ENCODE measurements at regions not wholly inside any gene's neighbourhood (a gene's known extent, or its start where the extent isn't known, plus 50 kb on each side); places are given as distances from the start of the nearest gene placed in this dataset.

- in situ Hi-C loops (cut with HindIII; ENCODE audit: low sequenced_read_pairs), result no loop called here
- no peak for TF ChIP-seq CTCF (IDR thresholded peaks at IDR 0.05; ENCODE audit: low read depth, low read length)
- DNase-seq (ENCODE audit: low read depth, low spot score), result no peak
- H3K4me3 ChIP-seq (ENCODE audit: low read depth, low read length), result no peak overlapping the region
Measured at GRCh38 chr7:21146642-21147423, 281.1 kb upstream of the SP4 start.

- in situ Hi-C loops (cut with HindIII; ENCODE audit: low sequenced_read_pairs), result no loop called here
- DNase-seq (ENCODE audit: low read depth, low spot score), result no peak
- H3K4me3 ChIP-seq (ENCODE audit: low read depth, low read length), result no peak overlapping the region
- TF ChIP-seq CTCF (IDR thresholded peaks at IDR 0.05; ENCODE audit: low read depth, low read length), result no peak
Measured at GRCh38 chr7:21149809-21150208, 278.1 kb upstream of the SP4 start.

DNA sequence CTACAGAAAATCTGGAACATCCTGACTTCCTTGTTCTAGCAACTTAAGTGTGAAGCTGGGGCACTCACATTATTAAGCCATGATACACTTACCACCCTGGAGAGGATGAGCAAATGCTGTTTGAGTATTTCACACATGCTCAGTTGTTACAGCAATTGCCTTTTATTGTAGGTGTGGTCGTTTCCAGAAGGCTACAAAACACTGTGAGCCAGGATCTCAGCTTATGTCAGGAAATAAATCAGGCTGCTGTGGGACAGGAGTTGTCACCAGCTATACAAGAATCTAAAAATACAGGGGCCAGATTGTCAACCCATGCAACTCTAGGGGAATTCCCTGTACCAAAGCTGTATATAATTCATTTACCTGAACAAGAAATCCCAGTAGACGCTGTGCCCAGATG lies 273.3 kb upstream of the SP4 start:
- TF ChIP-seq CTCF (IDR thresholded peaks at IDR 0.05; ENCODE audit: low read depth, low read length), result no peak
- in situ Hi-C loops (cut with HindIII; ENCODE audit: low sequenced_read_pairs), result no loop called here
- DNase-seq (ENCODE audit: low read depth, low spot score), result no peak
- no peak overlapping the region for H3K4me3 ChIP-seq (ENCODE audit: low read depth, low read length)

- no peak overlapping the region for H3K4me3 ChIP-seq (ENCODE audit: low read depth, low read length)
- no peak for TF ChIP-seq CTCF (IDR thresholded peaks at IDR 0.05; ENCODE audit: low read depth, low read length)
- in situ Hi-C loops (cut with HindIII; ENCODE audit: low sequenced_read_pairs), result no loop called here
- no peak for DNase-seq (ENCODE audit: low read depth, low spot score)
Measured at GRCh38 chr7:21159506-21159905, 268.4 kb upstream of the SP4 start.

GRCh38 chr7:21160401-21160800 lies 267.5 kb upstream of the SP4 start:
- no peak overlapping the region for H3K4me3 ChIP-seq (ENCODE audit: low read depth, low read length)
- no peak for DNase-seq (ENCODE audit: low read depth, low spot score)
- TF ChIP-seq CTCF (IDR thresholded peaks at IDR 0.05; ENCODE audit: low read depth, low read length), result no peak
- in situ Hi-C loops (cut with HindIII; ENCODE audit: low sequenced_read_pairs), result no loop called here

DNA sequence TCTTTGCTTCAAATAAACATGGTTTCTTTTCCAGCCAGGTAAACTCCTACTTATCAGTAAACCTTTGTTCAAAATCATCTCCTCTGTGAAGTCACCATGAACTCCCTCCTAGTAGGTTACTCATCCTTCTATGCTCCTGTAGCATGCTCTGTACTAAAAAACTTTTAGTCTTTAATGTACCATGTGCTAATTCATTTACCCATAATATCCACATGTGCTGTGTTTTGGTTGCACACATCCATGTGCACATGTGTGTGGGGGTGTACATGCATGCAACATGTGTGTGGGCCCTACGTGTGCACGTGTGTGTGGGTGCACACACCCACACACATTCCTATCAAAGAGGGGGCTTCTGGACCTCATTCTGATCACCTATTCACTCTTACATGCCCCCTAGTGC lies 259.9 kb upstream of the SP4 start:
- no peak for TF ChIP-seq CTCF (IDR thresholded peaks at IDR 0.05; ENCODE audit: low read depth, low read length)
- H3K4me3 ChIP-seq (ENCODE audit: low read depth, low read length), result no peak overlapping the region
- in situ Hi-C loops (cut with HindIII; ENCODE audit: low sequenced_read_pairs), result no loop called here
- DNase-seq (ENCODE audit: low read depth, low spot score), result no peak

All from astrocyte of the spinal cord (primary cell).